Osteoblast (primary cell): ENCODE measurements at regions not wholly inside any gene's neighbourhood (a gene's known extent, or its start where the extent isn't known, plus 50 kb on each side); places are given as distances from the start of the nearest gene placed in this dataset.

Source experiments
- DNase-seq: peaks from one replicate; pipeline ENCODE4 v3.0.0; 2011; ENCODE audit warnings: low spot score, mixed read lengths; ENCODE audit not compliant: insufficient read length; ENCODE audit errors: missing footprints
- H2AFZ ChIP-seq: 2 replicates; pipeline ENCODE4 v1.6.0; 2011; ENCODE audit warnings: mild to moderate bottlenecking, low read length
- H3K27ac ChIP-seq: 2 replicates; pipeline ENCODE4 v1.5.1; 2011; ENCODE audit warnings: mild to moderate bottlenecking, low read depth, low read length, moderate library complexity
- H3K27me3 ChIP-seq: 2 replicates; pipeline ENCODE4 v1.6.0; 2012; ENCODE audit warnings: mild to moderate bottlenecking, control low read depth, inconsistent platforms, low read length, moderate library complexity; ENCODE audit not compliant: insufficient read depth
- H3K36me3 ChIP-seq: 2 replicates; pipeline ENCODE4 v1.5.1; 2011; ENCODE audit warnings: mild to moderate bottlenecking, low read length, control low read depth, moderate library complexity; ENCODE audit not compliant: insufficient read depth
- H3K4me1 ChIP-seq: 2 replicates; pipeline ENCODE4 v1.5.1; 2011; ENCODE audit warnings: mild to moderate bottlenecking, low read length, control low read depth, moderate library complexity; ENCODE audit not compliant: insufficient read depth
- H3K4me2 ChIP-seq: 2 replicates; pipeline ENCODE4 v1.6.0; 2011; ENCODE audit warnings: mild to moderate bottlenecking, low read length; ENCODE audit not compliant: insufficient read depth
- H3K4me3 ChIP-seq: fragments of 200-600 bp; sonication (generic); 3 replicates; pipeline ENCODE4 v1.5.1; 2012; ENCODE audit warnings: mild to moderate bottlenecking, low read length, inconsistent platforms; ENCODE audit not compliant: insufficient read depth
- H3K79me2 ChIP-seq: 2 replicates; pipeline ENCODE4 v1.6.0; 2012; ENCODE audit warnings: mild to moderate bottlenecking, low read length, control low read depth, inconsistent platforms; ENCODE audit not compliant: insufficient read depth
- H3K9me3 ChIP-seq: 2 replicates; pipeline ENCODE4 v1.5.1; 2011; ENCODE audit warnings: low read depth, low read length, control low read depth
- H4K20me1 ChIP-seq: 2 replicates; pipeline ENCODE4 v1.6.0; 2012; ENCODE audit warnings: mild to moderate bottlenecking, low read length, control low read depth; ENCODE audit not compliant: insufficient read depth
- CTCF ChIP-seq: IDR thresholded peaks from 2 replicates; pipeline ENCODE4 v1.5.1; 2011; ENCODE audit warnings: mild to moderate bottlenecking, low read depth, low read length, moderate library complexity; ENCODE audit errors: extremely low read depth

GRCh38 chr10:131692176-131692575 is 208.6 kb upstream of the PPP2R2D start:
- no peak overlapping the region for H2AFZ ChIP-seq
- TF ChIP-seq CTCF, result no peak
- H3K27me3 ChIP-seq, result no peaks in the 10 kb centered on the region
- no peaks in the 10 kb centered on the region for H3K79me2 ChIP-seq
- H3K27ac ChIP-seq, result no peak overlapping the region
- H4K20me1 ChIP-seq, result no peaks in the 10 kb centered on the region
- no peak overlapping the region for H3K4me2 ChIP-seq
- no peaks in the 10 kb centered on the region for H3K4me1 ChIP-seq
- DNase-seq, result no peak
- no peaks in the 10 kb centered on the region for H3K36me3 ChIP-seq
- H3K9me3 ChIP-seq, result no peaks in the 10 kb centered on the region
- H3K4me3 ChIP-seq, result no peak overlapping the region

- no peak for TF ChIP-seq CTCF
- DNase-seq, result peak; percentile 51
- no peaks in the 10 kb centered on the region for H3K36me3 ChIP-seq
- no peak overlapping the region for H3K4me3 ChIP-seq
- H3K4me2 ChIP-seq, result no peak overlapping the region
- no peaks in the 10 kb centered on the region for H3K9me3 ChIP-seq
- H3K27ac ChIP-seq, result no peak overlapping the region
- H3K27me3 ChIP-seq, result no peaks in the 10 kb centered on the region
- H4K20me1 ChIP-seq, result no peaks in the 10 kb centered on the region
- no peaks in the 10 kb centered on the region for H3K4me1 ChIP-seq
- no peak overlapping the region for H2AFZ ChIP-seq
- H3K79me2 ChIP-seq, result no peaks in the 10 kb centered on the region
Observed at GRCh38 chr10:131692686-131693334, 208.0 kb upstream of the PPP2R2D start.

GRCh38 chr10:131693766-131694165 is 207.0 kb upstream of the PPP2R2D start:
- Histone ChIP-seq H3K9me3 (no peaks in the 10 kb centered on the region), H3K27me3 (no peaks in the 10 kb centered on the region), H4K20me1 (no peaks in the 10 kb centered on the region), H3K27ac (no peak overlapping the region), H3K4me3 (no peak overlapping the region), H3K4me2 (no peak overlapping the region), H2AFZ (no peak overlapping the region), H3K4me1 (no peaks in the 10 kb centered on the region), H3K36me3 (no peaks in the 10 kb centered on the region), H3K79me2 (no peaks in the 10 kb centered on the region)
- peak; percentile 46 for DNase-seq
- TF ChIP-seq CTCF, result no peak

- no peak overlapping the region for H3K4me3 ChIP-seq
- no peaks in the 10 kb centered on the region for H3K9me3 ChIP-seq
- DNase-seq, result no peak
- no peak overlapping the region for H3K27ac ChIP-seq
- H3K27me3 ChIP-seq, result no peaks in the 10 kb centered on the region
- H3K79me2 ChIP-seq, result no peaks in the 10 kb centered on the region
- H3K36me3 ChIP-seq, result no peaks in the 10 kb centered on the region
- no peaks in the 10 kb centered on the region for H3K4me1 ChIP-seq
- TF ChIP-seq CTCF, result no peak
- H3K4me2 ChIP-seq, result no peak overlapping the region
- H4K20me1 ChIP-seq, result no peaks in the 10 kb centered on the region
- H2AFZ ChIP-seq, result no peak overlapping the region
Observed at GRCh38 chr10:131694168-131694780, 206.5 kb upstream of the PPP2R2D start.
